Adipocyte (in vitro differentiated cells): ENCODE measurements at regions not wholly inside any gene's neighbourhood (a gene's known extent, or its start where the extent isn't known, plus 50 kb on each side); places are given as distances from the start of the nearest gene placed in this dataset.

Source experiments
- DNase-seq: peaks from one replicate; pipeline ENCODE4 v3.0.0-alpha.2; 2015; ENCODE audit warnings: low read depth
- H3K27me3 ChIP-seq: replicated peaks from 2 replicates; pipeline ENCODE4 v1.7.0; 2013; ENCODE audit warnings: mild to moderate bottlenecking, low read length, moderate library complexity; ENCODE audit not compliant: control insufficient read depth, insufficient read depth
- H3K36me3 ChIP-seq: 2 replicates; pipeline ENCODE4 v1.7.0; 2013; ENCODE audit warnings: low read length, mild to moderate bottlenecking, moderate library complexity; ENCODE audit not compliant: control insufficient read depth, insufficient read depth, severe bottlenecking
- H3K4me1 ChIP-seq: 2 replicates; pipeline ENCODE4 v1.7.0; 2013; ENCODE audit warnings: mild to moderate bottlenecking, low read length, moderate library complexity; ENCODE audit not compliant: control insufficient read depth, insufficient read depth
- H3K4me3 ChIP-seq: 2 replicates; pipeline ENCODE4 v1.7.0; 2013; ENCODE audit warnings: mild to moderate bottlenecking, low read length, moderate library complexity
- H3K9ac ChIP-seq: 2 replicates; pipeline ENCODE4 v1.7.0; 2013; ENCODE audit warnings: mild to moderate bottlenecking, low read length, moderate library complexity
- H3K9me3 ChIP-seq: 2 replicates; pipeline ENCODE4 v1.7.0; 2013; ENCODE audit warnings: mild to moderate bottlenecking, low read length, moderate library complexity; ENCODE audit not compliant: control insufficient read depth

DNA sequence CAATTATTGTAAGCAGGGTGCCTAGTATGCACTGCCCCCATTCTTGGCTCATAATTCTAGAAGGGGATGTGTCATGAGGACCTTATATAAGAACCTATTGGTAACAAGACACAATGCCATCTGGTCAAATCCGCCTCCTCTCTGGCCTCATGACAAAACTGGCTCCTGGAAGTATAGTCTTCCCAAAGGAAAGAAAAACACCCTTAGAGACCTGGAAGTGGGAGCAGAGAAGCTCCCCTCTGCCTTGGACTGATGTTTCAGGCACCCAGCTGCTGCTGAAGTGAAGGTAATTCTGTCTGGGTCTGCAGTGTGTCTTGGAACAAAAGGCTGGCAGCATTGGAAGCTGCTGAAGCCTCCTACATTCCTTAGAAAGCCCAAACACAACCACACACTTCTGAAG is 107.2 kb upstream of the CLSTN2 start:
- no peak for DNase-seq
- Histone ChIP-seq H3K36me3 (no peaks in the 10 kb centered on the region), H3K9ac (no peak overlapping the region), H3K4me3 (no peak overlapping the region), H3K4me1 (peaks cover 8% of the 10 kb centered on the region), H3K9me3 (no peaks in the 10 kb centered on the region), H3K27me3 (peaks cover 18% of the 10 kb centered on the region)

DNA sequence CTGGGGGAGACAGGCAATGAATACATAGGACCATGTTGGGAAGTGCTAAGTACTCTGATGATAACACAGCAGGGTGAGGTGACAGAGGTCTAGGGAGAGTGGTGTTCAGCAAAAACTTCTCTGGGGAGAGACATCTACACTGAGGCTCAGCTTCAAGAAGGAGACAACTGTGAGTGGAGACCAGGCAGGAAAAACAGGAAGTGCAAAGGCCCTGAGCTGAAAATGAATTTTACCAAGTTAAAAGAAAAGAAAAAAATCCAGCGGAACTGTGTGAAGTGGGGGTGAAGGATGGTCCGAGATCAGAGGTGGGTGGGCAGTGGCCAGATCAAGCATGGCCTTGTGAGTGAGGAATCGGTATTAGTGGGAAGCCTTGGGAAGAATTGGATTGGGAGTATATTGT is 110.1 kb upstream of the CLSTN2 start:
- no peaks in the 10 kb centered on the region for H3K36me3 ChIP-seq
- no peak overlapping the region for H3K4me3 ChIP-seq
- peaks cover 6% of the 10 kb centered on the region for H3K27me3 ChIP-seq
- no peaks in the 10 kb centered on the region for H3K9me3 ChIP-seq
- no peak for DNase-seq
- peaks cover 8% of the 10 kb centered on the region for H3K4me1 ChIP-seq
- H3K9ac ChIP-seq = no peak overlapping the region

DNA sequence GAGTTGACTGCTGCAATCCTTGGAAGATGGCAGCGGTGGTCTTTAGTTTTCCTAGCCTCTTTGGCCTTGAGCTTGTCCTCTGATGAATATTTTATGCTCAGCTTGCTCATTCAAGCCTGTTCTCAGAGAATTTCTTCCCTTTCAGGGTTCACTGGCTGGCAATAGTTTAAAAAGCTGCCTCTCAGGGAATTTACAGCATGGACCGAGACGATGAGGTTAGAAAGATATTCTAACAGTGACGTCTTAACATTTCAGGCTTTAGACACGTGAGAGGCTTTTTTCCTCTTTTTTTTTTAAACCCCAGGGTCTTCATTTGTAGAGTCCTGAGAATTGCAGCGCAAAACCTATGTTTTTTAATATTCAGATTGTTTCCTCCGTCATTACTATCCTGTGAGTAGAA is 120.3 kb upstream of the CLSTN2 start:
- H3K4me1 ChIP-seq = no peaks in the 10 kb centered on the region
- no peaks in the 10 kb centered on the region for H3K36me3 ChIP-seq

GRCh38 chr3:139811331-139811730 is 123.7 kb upstream of the CLSTN2 start:
- H3K9me3 ChIP-seq = no peaks in the 10 kb centered on the region
- H3K9ac ChIP-seq = no peak overlapping the region
- H3K36me3 ChIP-seq = no peaks in the 10 kb centered on the region
- H3K27me3 ChIP-seq = peaks cover 5% of the 10 kb centered on the region
- peak; percentile 39 for DNase-seq
- no peak overlapping the region for H3K4me3 ChIP-seq
- no peaks in the 10 kb centered on the region for H3K4me1 ChIP-seq

More for the DNA sequence above, 120.3 kb upstream of the CLSTN2 start:
- H3K9ac ChIP-seq = no peak overlapping the region
- no peak for DNase-seq
- no peaks in the 10 kb centered on the region for H3K9me3 ChIP-seq
- H3K27me3 ChIP-seq = peaks cover 5% of the 10 kb centered on the region
- no peak overlapping the region for H3K4me3 ChIP-seq

GRCh38 chr3:139808201-139808600 is 126.8 kb upstream of the CLSTN2 start:
- H3K9ac ChIP-seq = no peak overlapping the region
- no peaks in the 10 kb centered on the region for H3K36me3 ChIP-seq
- no peak overlapping the region for H3K4me3 ChIP-seq
- H3K9me3 ChIP-seq = no peaks in the 10 kb centered on the region
- no peaks in the 10 kb centered on the region for H3K4me1 ChIP-seq
- no peaks in the 10 kb centered on the region for H3K27me3 ChIP-seq
- no peak for DNase-seq

GRCh38 chr3:139803294-139803693 is 125.5 kb upstream of the NMNAT3 start:
- Histone ChIP-seq H3K36me3 (no peaks in the 10 kb centered on the region), H3K4me1 (no peaks in the 10 kb centered on the region), H3K27me3 (no peaks in the 10 kb centered on the region), H3K9me3 (no peaks in the 10 kb centered on the region), H3K9ac (no peak overlapping the region), H3K4me3 (no peak overlapping the region)
- DNase-seq = no peak

DNA sequence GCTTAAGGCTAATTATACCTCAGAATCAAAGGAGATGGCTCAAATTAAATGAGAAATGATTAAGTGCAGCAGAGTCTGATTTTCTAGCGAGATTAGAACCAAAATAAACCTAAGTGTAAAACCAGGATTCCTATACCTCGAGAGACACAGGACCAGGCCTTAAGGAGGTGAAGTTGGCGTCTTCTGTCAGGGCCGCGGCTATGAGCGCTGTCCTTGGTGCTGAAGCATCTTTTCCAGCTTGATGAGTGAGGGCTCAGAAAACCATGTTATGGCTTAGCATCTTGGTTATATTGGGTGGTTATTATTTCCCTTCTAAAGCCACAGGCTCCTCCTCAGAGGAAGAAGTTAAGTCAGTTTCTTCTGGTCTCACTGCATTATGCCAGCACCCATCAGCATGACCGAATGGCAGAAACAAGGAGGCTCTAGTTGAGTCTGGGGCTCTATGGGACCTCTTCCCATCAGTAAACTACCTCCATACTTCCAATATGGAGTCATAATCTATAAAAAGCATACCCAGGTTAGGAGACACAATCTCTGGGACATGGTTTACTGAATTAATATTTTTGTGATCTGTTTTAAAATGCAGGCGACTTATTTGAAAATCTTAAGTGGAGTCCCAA is 120.1 kb upstream of the NMNAT3 start:
- H3K4me3 ChIP-seq = no peak overlapping the region
- H3K9ac ChIP-seq = no peak overlapping the region
- peaks cover 7% of the 10 kb centered on the region for H3K9me3 ChIP-seq
- H3K4me1 ChIP-seq = no peaks in the 10 kb centered on the region
- H3K27me3 ChIP-seq = no peaks in the 10 kb centered on the region
- peak; percentile 68 for DNase-seq
- H3K36me3 ChIP-seq = no peaks in the 10 kb centered on the region

GRCh38 chr3:139794469-139795265 is 116.9 kb upstream of the NMNAT3 start:
- H3K4me1 ChIP-seq = no peaks in the 10 kb centered on the region
- peak; percentile 4 for DNase-seq
- no peaks in the 10 kb centered on the region for H3K36me3 ChIP-seq
- peaks cover 6% of the 10 kb centered on the region for H3K27me3 ChIP-seq
- H3K9me3 ChIP-seq = peaks cover 18% of the 10 kb centered on the region
- H3K9ac ChIP-seq = no peak overlapping the region
- H3K4me3 ChIP-seq = no peak overlapping the region

- peaks cover 18% of the 10 kb centered on the region for H3K9me3 ChIP-seq
- DNase-seq = no peak
- H3K4me3 ChIP-seq = no peak overlapping the region
- H3K9ac ChIP-seq = no peak overlapping the region
- H3K36me3 ChIP-seq = no peaks in the 10 kb centered on the region
- H3K4me1 ChIP-seq = no peaks in the 10 kb centered on the region
- peaks cover 10% of the 10 kb centered on the region for H3K27me3 ChIP-seq
Measured at GRCh38 chr3:139793408-139793807, 115.6 kb upstream of the NMNAT3 start.

GRCh38 chr3:139780593-139780992 is 102.8 kb upstream of the NMNAT3 start:
- Histone ChIP-seq H3K9ac (no peak overlapping the region), H3K4me3 (no peak overlapping the region), H3K4me1 (no peaks in the 10 kb centered on the region), H3K27me3 (peaks cover 73% of the 10 kb centered on the region), H3K9me3 (peaks cover 2% of the 10 kb centered on the region), H3K36me3 (no peaks in the 10 kb centered on the region)
- no peak for DNase-seq

DNA sequence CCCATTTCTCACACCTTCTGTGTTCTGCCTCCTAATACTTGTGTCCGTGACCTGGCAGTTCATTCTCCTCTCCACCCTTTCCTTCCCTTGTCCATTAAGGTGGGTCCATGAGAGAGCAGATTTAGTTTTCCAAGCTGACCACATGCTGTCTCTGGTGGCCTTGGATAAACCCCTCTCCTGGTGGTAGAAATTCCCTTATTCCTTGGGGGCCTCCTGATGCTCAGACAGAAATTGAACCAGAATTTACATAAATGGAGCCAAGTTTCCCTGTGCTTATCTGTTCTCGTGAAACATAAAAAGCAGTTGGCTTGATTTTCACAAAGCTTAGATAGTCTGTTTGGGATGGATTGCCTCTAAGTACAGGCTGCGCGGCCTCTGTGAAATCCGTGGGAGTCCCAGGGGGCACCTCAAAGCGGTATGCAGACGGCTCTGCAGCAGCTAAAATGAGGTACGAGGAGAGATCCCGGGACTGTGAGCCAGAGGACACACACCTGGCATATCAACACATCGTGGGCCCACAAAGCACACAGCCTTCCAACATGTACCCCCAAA is 101.0 kb upstream of the NMNAT3 start:
- Histone ChIP-seq H3K27me3 (peaks cover 66% of the 10 kb centered on the region), H3K9ac (no peak overlapping the region), H3K9me3 (no peaks in the 10 kb centered on the region), H3K36me3 (no peaks in the 10 kb centered on the region), H3K4me1 (peaks cover 7% of the 10 kb centered on the region), H3K4me3 (no peak overlapping the region)
- DNase-seq = no peak
